G401.6 (cell line): ENCODE measurements at regions not wholly inside any gene's neighbourhood (a gene's known extent, or its start where the extent isn't known, plus 50 kb on each side); places are given as distances from the start of the nearest gene placed in this dataset.
"Not testable (repeated sequence)": the region's sequence is repeated elsewhere in the genome, so short reads cannot be mapped to it uniquely, and the experiment has no call there.

Source experiments
- FAIRE-seq: peaks from 2 replicates; lab custom pipeline; 2012; peaks lifted over from hg19 to GRCh38; lab: Jason Lieb, UNC

GRCh38 chr13:76000131-76000530, 364.0 kb downstream of the LMO7 start:
- FAIRE-seq: no peak

- no peak for FAIRE-seq
These were observed 360.5 kb downstream of the LMO7 start for GRCh38 chr13:75996582-75996981.

- no peak for FAIRE-seq
These were observed 359.8 kb downstream of the LMO7 start for GRCh38 chr13:75995966-75996365.

GRCh38 chr13:75993823-75994222, 357.7 kb downstream of the LMO7 start:
- FAIRE-seq: no peak

- FAIRE-seq: no peak
These were observed 357.1 kb downstream of the LMO7 start for GRCh38 chr13:75993241-75993640.

GRCh38 chr13:75986818-75987217, 350.7 kb downstream of the LMO7 start:
- no peak for FAIRE-seq

- no peak for FAIRE-seq
These were observed 349.0 kb downstream of the LMO7 start for GRCh38 chr13:75985132-75985531.

GRCh38 chr13:75978818-75979217, 342.7 kb downstream of the LMO7 start:
- no peak for FAIRE-seq

- no peak for FAIRE-seq
These were observed 332.1 kb downstream of the LMO7 start for GRCh38 chr13:75968103-75968838.

- FAIRE-seq: no peak
These were observed 327.2 kb downstream of the LMO7 start for GRCh38 chr13:75963302-75963701.

GRCh38 chr13:75961911-75962310, 325.8 kb downstream of the LMO7 start:
- FAIRE-seq: no peak

- no peak for FAIRE-seq
These were observed 324.4 kb downstream of the LMO7 start for GRCh38 chr13:75960538-75960994.

- FAIRE-seq: no peak
These were observed 323.8 kb downstream of the LMO7 start for GRCh38 chr13:75959861-75960481.

GRCh38 chr13:75953589-75953988, 317.5 kb downstream of the LMO7 start:
- not testable (repeated sequence) for FAIRE-seq

GRCh38 chr13:75947448-75947847, 311.3 kb downstream of the LMO7 start:
- FAIRE-seq: no peak

GRCh38 chr13:75946536-75947284, 310.6 kb downstream of the LMO7 start:
- no peak for FAIRE-seq

GRCh38 chr13:75945841-75946482, 309.8 kb downstream of the LMO7 start:
- FAIRE-seq: no peak

GRCh38 chr13:75938811-75939560, 302.9 kb downstream of the LMO7 start:
- FAIRE-seq: no peak

GRCh38 chr13:75936791-75937190, 300.7 kb downstream of the LMO7 start:
- no peak for FAIRE-seq

- no peak for FAIRE-seq
These were observed 299.7 kb downstream of the LMO7 start for GRCh38 chr13:75935805-75936204.

GRCh38 chr13:75934889-75935288, 298.8 kb downstream of the LMO7 start:
- FAIRE-seq: no peak

- FAIRE-seq: no peak
These were observed 296.5 kb downstream of the LMO7 start for GRCh38 chr13:75932636-75933035.
